H1 (cell line): ENCODE measurements at regions not wholly inside any gene's neighbourhood (a gene's known extent, or its start where the extent isn't known, plus 50 kb on each side); places are given as distances from the start of the nearest gene placed in this dataset.

ENCODE experiments used
- CTCF ChIA-PET: fragments of 300-600 bp; sonication (Branson Sonifier 250); formaldehyde crosslinking; loops from one replicate; lab custom pipeline; 2021; ENCODE audit not compliant: partially characterized antibody; lab: Charles Lee
- POLR2A ChIA-PET: fragments of 300-600 bp; sonication (Branson Sonifier 250); formaldehyde crosslinking; loops from one replicate; lab custom pipeline; 2021; ENCODE audit warnings: inconsistent platforms; ENCODE audit not compliant: partially characterized antibody; lab: Charles Lee
- DNase-seq, 2 experiments: peaks; one replicate each; pipeline versions ENCODE4 v3.0.0 to v3.0.0-alpha.2; 2010 to 2022; ENCODE audit warnings: low spot score in 2 of 2, low read depth in 1 of 2, mixed read lengths in 1 of 2
- FAIRE-seq: peaks from 2 replicates; lab custom pipeline; 2011; peaks lifted over from hg19 to GRCh38; lab: Jason Lieb, UNC
- H2AFZ ChIP-seq: 2 replicates; pipeline ENCODE4 v1.8.1; 2012; ENCODE audit warnings: low read length, inconsistent platforms
- H2AK5ac ChIP-seq: 2 replicates; pipeline ENCODE4 v1.6.1; 2013; ENCODE audit warnings: low read depth, low read length
- H2BK120ac ChIP-seq: replicated peaks from 2 replicates; pipeline ENCODE3; 2013; ENCODE audit warnings: low read depth, low read length, inconsistent platforms
- H2BK12ac ChIP-seq: 2 replicates; pipeline ENCODE4 v1.6.1; 2013; ENCODE audit warnings: low read depth, low read length
- H2BK15ac ChIP-seq: 2 replicates; pipeline ENCODE4 v1.6.1; 2013; ENCODE audit warnings: low read length
- H2BK20ac ChIP-seq: 2 replicates; pipeline ENCODE4 v1.6.1; 2013; ENCODE audit warnings: low read length
- H2BK5ac ChIP-seq: 2 replicates; pipeline ENCODE4 v1.6.1; 2013; ENCODE audit warnings: low read depth, low read length
- H3K14ac ChIP-seq: 2 replicates; pipeline ENCODE4 v1.6.1; 2013; ENCODE audit warnings: inconsistent platforms; ENCODE audit not compliant: insufficient read length
- H3K18ac ChIP-seq: 2 replicates; pipeline ENCODE4 v1.6.1; 2013; ENCODE audit warnings: low read length; ENCODE audit errors: extremely low read depth
- H3K23ac ChIP-seq: 2 replicates; pipeline ENCODE4 v1.6.1; 2013; ENCODE audit warnings: inconsistent platforms; ENCODE audit not compliant: insufficient read length
- H3K23me2 ChIP-seq: 2 replicates; pipeline ENCODE4 v1.6.1; 2013; ENCODE audit warnings: low read depth, low read length
- H3K27ac ChIP-seq: 2 replicates; pipeline ENCODE4 v1.6.1; 2011; ENCODE audit warnings: low read depth, low read length, inconsistent platforms
- H3K27me3 ChIP-seq, 4 experiments: replicated peaks in 1 of 4; 1 replicate in 1 of 4; 2 replicates in 3 of 4; pipeline versions ENCODE4 v1.6.1 to v1.8.1; 2011 to 2013; ENCODE audit warnings: low read length in 3 of 4, mild to moderate bottlenecking in 3 of 4, inconsistent platforms in 2 of 4, mixed read lengths in 2 of 4, moderate library complexity in 1 of 4; ENCODE audit not compliant: control insufficient read depth in 3 of 4, insufficient read depth in 3 of 4; ENCODE audit errors: extremely low read depth in 1 of 4
- H3K36me3 ChIP-seq, 4 experiments: 2 replicates each; pipeline versions ENCODE4 v1.6.1 to v1.8.1; 2011 to 2013; ENCODE audit warnings: mild to moderate bottlenecking in 4 of 4, low read length in 3 of 4, moderate library complexity in 2 of 4, control low read depth in 1 of 4, inconsistent platforms in 1 of 4; ENCODE audit not compliant: insufficient read depth in 4 of 4, control insufficient read depth in 2 of 4
- H3K4ac ChIP-seq: replicated peaks from 2 replicates; pipeline ENCODE3; 2013; ENCODE audit warnings: low read length, low read depth, mixed read lengths, inconsistent platforms; ENCODE audit not compliant: insufficient read length
- H3K4me1 ChIP-seq, 4 experiments: replicated peaks in 1 of 4; 1 replicate in 1 of 4; 2 replicates in 3 of 4; pipeline versions ENCODE4 v1.6.1 to v1.8.1; 2011 to 2013; ENCODE audit warnings: low read length in 3 of 4, inconsistent platforms in 2 of 4, mixed read lengths in 1 of 4; ENCODE audit not compliant: insufficient read depth in 4 of 4, control insufficient read depth in 3 of 4
- H3K4me2 ChIP-seq, 2 experiments: 2 replicates each; pipeline versions ENCODE4 v1.6.1 to v1.8.1; 2011 to 2013; ENCODE audit warnings: low read depth in 2 of 2, low read length in 2 of 2, control low read depth in 1 of 2, inconsistent platforms in 1 of 2, mild to moderate bottlenecking in 1 of 2; ENCODE audit not compliant: insufficient read depth in 1 of 2
- H3K4me3 ChIP-seq, 4 experiments: fragments of 200-600, 300-600 bp in 1 of 4; sonication (generic), shearing (Covaris generic), sonication (Bioruptor Twin) in 1 of 4; 2 replicates each; pipeline versions ENCODE4 v1.5.1 to v1.8.1; 2011 to 2016; ENCODE audit warnings: low read length in 4 of 4, low read depth in 3 of 4, control low read depth in 2 of 4, inconsistent platforms in 2 of 4, mild to moderate bottlenecking in 2 of 4, mixed read lengths in 1 of 4, moderate library complexity in 1 of 4; ENCODE audit not compliant: insufficient read depth in 2 of 4; ENCODE audit errors: extremely low read depth in 1 of 4
- H3K56ac ChIP-seq: replicated peaks from 2 replicates; pipeline ENCODE3; 2013; ENCODE audit warnings: low read depth, mild to moderate bottlenecking, mixed read lengths, low read length, inconsistent platforms; ENCODE audit not compliant: insufficient read length
- H3K79me1 ChIP-seq: 2 replicates; pipeline ENCODE4 v1.6.1; 2013; ENCODE audit warnings: low read depth, low read length, control low read depth
- H3K79me2 ChIP-seq, 2 experiments: 2 replicates each; pipeline versions ENCODE4 v1.6.1 to v1.8.1; 2012 to 2013; ENCODE audit warnings: low read length in 2 of 2, mild to moderate bottlenecking in 2 of 2, inconsistent platforms in 1 of 2; ENCODE audit not compliant: insufficient read depth in 2 of 2, control insufficient read depth in 1 of 2
- H3K9ac ChIP-seq, 4 experiments: replicated peaks in 1 of 4; 1 replicate in 1 of 4; 2 replicates in 3 of 4; pipeline versions ENCODE4 v1.6.1 to v1.8.1; 2011 to 2013; ENCODE audit warnings: low read depth in 3 of 4, low read length in 3 of 4, control low read depth in 2 of 4, mild to moderate bottlenecking in 2 of 4, moderate library complexity in 2 of 4, inconsistent platforms in 1 of 4; ENCODE audit errors: extremely low read depth in 1 of 4
- H3K9me3 ChIP-seq, 2 experiments: 2 replicates each; pipeline versions ENCODE4 v1.6.1 to v1.8.1; 2012 to 2013; ENCODE audit warnings: mild to moderate bottlenecking in 2 of 2, moderate library complexity in 2 of 2, control low read depth in 1 of 2, inconsistent platforms in 1 of 2, low read depth in 1 of 2, low read length in 1 of 2, mixed read lengths in 1 of 2; ENCODE audit not compliant: insufficient read depth in 2 of 2
- H4K20me1 ChIP-seq, 2 experiments: replicated peaks in 1 of 2; 2 replicates each; pipeline versions ENCODE3 to v1.8.1; 2011 to 2013; ENCODE audit warnings: inconsistent platforms in 2 of 2, low read length in 2 of 2, mild to moderate bottlenecking in 1 of 2; ENCODE audit not compliant: insufficient read depth in 2 of 2, control insufficient read depth in 1 of 2
- H4K5ac ChIP-seq: 2 replicates; pipeline ENCODE4 v1.6.1; 2013; ENCODE audit warnings: low read length, low read depth, mixed read lengths, inconsistent platforms; ENCODE audit not compliant: insufficient read length
- H4K8ac ChIP-seq: 2 replicates; pipeline ENCODE4 v1.8.0; 2013; ENCODE audit warnings: mild to moderate bottlenecking, moderate library complexity, low read length, inconsistent platforms; ENCODE audit not compliant: insufficient read depth; ENCODE audit errors: extremely low read depth
- H4K91ac ChIP-seq: replicated peaks from 2 replicates; pipeline ENCODE3; 2013; ENCODE audit warnings: low read length, mixed read lengths, inconsistent platforms; ENCODE audit not compliant: insufficient read length
- ATF2 ChIP-seq: IDR thresholded peaks from 2 replicates; pipeline ENCODE4 v1.6.1; 2012; ENCODE audit warnings: low read length, inconsistent platforms
- CBX5 ChIP-seq: fragments of 300-800, 300-1000 bp; sonication (generic); IDR thresholded peaks from 2 replicates; pipeline ENCODE4 v1.7.1; 2016; ENCODE audit warnings: antibody characterized with exemption, low read length, low read depth
- CHD1 ChIP-seq: IDR thresholded peaks from 2 replicates; pipeline ENCODE4 v1.6.1; 2012; ENCODE audit warnings: low read depth, low read length, improper control_type of control experiment
- EP300 ChIP-seq, 2 experiments: IDR thresholded peaks; 1 replicate in 1 of 2; 2 replicates in 1 of 2; pipeline ENCODE4 v1.6.1; 2011 to 2012; ENCODE audit warnings: low read depth in 2 of 2, low read length in 2 of 2, mild to moderate bottlenecking in 2 of 2, borderline replicate concordance in 1 of 2, inconsistent platforms in 1 of 2, moderate library complexity in 1 of 2
- EZH2 ChIP-seq: fragments of 200-600 bp; sonication (generic); IDR thresholded peaks from 2 replicates; pipeline ENCODE4 v1.7.1; 2012; ENCODE audit warnings: low read depth, mild to moderate bottlenecking, moderate library complexity, low read length, inconsistent platforms; ENCODE audit not compliant: severe bottlenecking
- KDM1A ChIP-seq: fragments of 200-600, 300-600 bp; sonication (generic); IDR thresholded peaks from 2 replicates; pipeline ENCODE4 v1.7.1; 2016; ENCODE audit warnings: mild to moderate bottlenecking, low read length, borderline replicate concordance
- MAX ChIP-seq: IDR thresholded peaks from 2 replicates; pipeline ENCODE4 v1.6.1; 2012; ENCODE audit warnings: inconsistent platforms
- SP4 ChIP-seq: IDR thresholded peaks from 2 replicates; pipeline ENCODE4 v1.6.1; 2012; ENCODE audit warnings: low read length, inconsistent platforms
- WGBS, 2 experiments: shearing (Covaris generic) in 1 of 2; methylation state at CpG; one replicate each; pipeline versions ENCODE4 v1.1.6 to v1.1.7; 2013 to 2015; ENCODE audit warnings: low lambda C conversion rate in 2 of 2, mixed read lengths in 2 of 2, inconsistent platforms in 1 of 2, low coverage in 1 of 2, missing lambda C conversion rate in 1 of 2; ENCODE audit not compliant: insufficient replicate concordance in 2 of 2, insufficient coverage in 1 of 2, insufficient read length in 1 of 2; ENCODE audit errors: extremely low coverage in 1 of 2, missing lambda C conversion rate in 1 of 2; 5-methylcytosine and 5-hydroxymethylcytosine counted together

- FAIRE-seq (no peak), DNase-seq (peak in 1 of 2 experiments; percentile 35)
- no peak overlapping the region for H2BK20ac ChIP-seq
- H3K27ac ChIP-seq: no peak overlapping the region
- no peaks in the 10 kb centered on the region for H3K79me2 ChIP-seq
- no peak overlapping the region for H2AK5ac ChIP-seq
- no peak overlapping the region for H3K56ac ChIP-seq
- H3K18ac ChIP-seq: no peak overlapping the region
- no peak overlapping the region for H2BK15ac ChIP-seq
- H3K36me3 ChIP-seq: no peaks in the 10 kb centered on the region
- no peak overlapping the region for H3K4ac ChIP-seq
- no peaks in the 10 kb centered on the region for H4K20me1 ChIP-seq
- no peak overlapping the region for H2AFZ ChIP-seq
- no peaks in the 10 kb centered on the region for H3K79me1 ChIP-seq
- TF ChIP-seq ATF2 (no peak), MAX (no peak), CBX5 (no peak), SP4 (no peak), KDM1A (no peak), EZH2 (no peak), EP300 (IDR thresholded peaks at IDR 0.05; ENCODE audit: borderline replicate concordance in 1 of 2, low read depth in 2 of 2, low read length in 2 of 2) (no peak), CHD1 (no peak)
- no peak overlapping the region for H4K91ac ChIP-seq
- H3K23ac ChIP-seq: no peak overlapping the region
- WGBS, 2 experiments: 87% methylated on average over 11 of the region's 12 CpGs; no CpG with 5 or more reads in 1 of the 2 experiments
- H2BK12ac ChIP-seq: no peak overlapping the region
- H3K14ac ChIP-seq: no peak overlapping the region
- H4K5ac ChIP-seq: no peak overlapping the region
- H3K9me3 ChIP-seq: no peaks in the 10 kb centered on the region
- no peak overlapping the region for H3K4me2 ChIP-seq
- H3K4me3 ChIP-seq: no peak overlapping the region
- ChIA-PET POLR2A (no interaction called here), CTCF (interaction anchor here (1.1 kb wide), 2 partner anchors 16 to 329 kb away, joined by 3 to 4 read pairs; no protein-coding TSS in a partner anchor)
- no peaks in the 10 kb centered on the region for H3K4me1 ChIP-seq
- peaks cover 0 to 3% (median 0%) of the 10 kb centered on the region in 4 experiments; a peak in 1 of 7 replicates for H3K27me3 ChIP-seq
- no peak overlapping the region for H3K9ac ChIP-seq
- H3K23me2 ChIP-seq: no peaks in the 10 kb centered on the region
- H4K8ac ChIP-seq: no peak overlapping the region
- no peak overlapping the region for H2BK120ac ChIP-seq
- no peak overlapping the region for H2BK5ac ChIP-seq
These were observed 202.6 kb upstream of the ZMIZ1 start for GRCh38 chr10:78865931-78866717.
